H9 (cell line): ENCODE measurements at regions not wholly inside any gene's neighbourhood (a gene's known extent, or its start where the extent isn't known, plus 50 kb on each side); places are given as distances from the start of the nearest gene placed in this dataset.

Experiments used
- DNase-seq: peaks from one replicate; pipeline ENCODE4 v3.0.0-alpha.2; 2017
- H2AFZ ChIP-seq: one replicate; pipeline ENCODE4 v1.6.1; 2013; ENCODE audit warnings: mild to moderate bottlenecking, low read length, control low read depth, moderate library complexity
- H2AK5ac ChIP-seq: 2 replicates; pipeline ENCODE4 v1.6.1; 2013; ENCODE audit warnings: low read length, control low read depth, mixed read lengths; ENCODE audit not compliant: insufficient read length
- H2BK120ac ChIP-seq: one replicate; pipeline ENCODE4 v1.6.1; 2013; ENCODE audit warnings: low read depth, mild to moderate bottlenecking, low read length, control low read depth, inconsistent platforms; ENCODE audit not compliant: poor library complexity, severe bottlenecking
- H2BK12ac ChIP-seq: 2 replicates; pipeline ENCODE4 v1.6.1; 2013; ENCODE audit warnings: low read length, control low read depth, mixed read lengths, low read depth; ENCODE audit not compliant: insufficient read length
- H2BK15ac ChIP-seq: 2 replicates; pipeline ENCODE4 v1.6.1; 2013; ENCODE audit warnings: low read depth, low read length, control low read depth
- H2BK20ac ChIP-seq: one replicate; pipeline ENCODE4 v1.6.1; 2013; ENCODE audit warnings: low read depth, mild to moderate bottlenecking, low read length, control low read depth, inconsistent platforms; ENCODE audit not compliant: poor library complexity, severe bottlenecking
- H2BK5ac ChIP-seq: 2 replicates; pipeline ENCODE4 v1.6.1; 2013; ENCODE audit warnings: low read length, control low read depth, mixed read lengths; ENCODE audit not compliant: insufficient read length
- H3K14ac ChIP-seq: 2 replicates; pipeline ENCODE4 v1.6.1; 2013; ENCODE audit warnings: low read length, control low read depth; ENCODE audit not compliant: insufficient read depth
- H3K18ac ChIP-seq: 2 replicates; pipeline ENCODE4 v1.6.1; 2013; ENCODE audit warnings: low read depth, mild to moderate bottlenecking, mixed read lengths, low read length, control low read depth; ENCODE audit not compliant: insufficient read length
- H3K23ac ChIP-seq: 2 replicates; pipeline ENCODE4 v1.6.1; 2013; ENCODE audit warnings: low read length, control low read depth, mixed read lengths, low read depth; ENCODE audit not compliant: insufficient read length
- H3K23me2 ChIP-seq: 2 replicates; pipeline ENCODE4 v1.6.1; 2013; ENCODE audit warnings: low read depth, mild to moderate bottlenecking, mixed read lengths, low read length, control low read depth; ENCODE audit not compliant: insufficient read length, poor library complexity, severe bottlenecking
- H3K27ac ChIP-seq: 2 replicates; pipeline ENCODE4 v1.5.1; 2013; ENCODE audit warnings: low read length, control low read depth, mixed read lengths, low read depth; ENCODE audit not compliant: insufficient read length
- H3K27me3 ChIP-seq: 2 replicates; pipeline ENCODE4 v1.6.1; 2013; ENCODE audit warnings: low read length, control low read depth, inconsistent platforms; ENCODE audit not compliant: insufficient read depth
- H3K4ac ChIP-seq: 2 replicates; pipeline ENCODE4 v1.6.1; 2013; ENCODE audit warnings: low read depth, mild to moderate bottlenecking, control low read depth, inconsistent platforms, low read length, moderate library complexity
- H3K4me1 ChIP-seq: 2 replicates; pipeline ENCODE4 v1.6.1; 2013; ENCODE audit warnings: low read length, control low read depth, inconsistent platforms; ENCODE audit not compliant: insufficient read depth
- H3K4me2 ChIP-seq: 2 replicates; pipeline ENCODE4 v1.6.1; 2013; ENCODE audit warnings: low read length, control low read depth, mixed read lengths; ENCODE audit not compliant: insufficient read length, insufficient read depth
- H3K56ac ChIP-seq: 2 replicates; pipeline ENCODE4 v1.6.1; 2013; ENCODE audit warnings: low read depth, mild to moderate bottlenecking, mixed read lengths, low read length, control low read depth; ENCODE audit not compliant: insufficient read length
- H3K79me1 ChIP-seq: 2 replicates; pipeline ENCODE4 v1.6.1; 2013; ENCODE audit warnings: low read depth, mild to moderate bottlenecking, moderate library complexity, low read length, control low read depth, inconsistent platforms; ENCODE audit not compliant: insufficient read depth, poor library complexity, severe bottlenecking
- H3K79me2 ChIP-seq: 2 replicates; pipeline ENCODE4 v1.6.1; 2013; ENCODE audit warnings: low read length, control low read depth, inconsistent platforms; ENCODE audit not compliant: insufficient read depth
- H3K9ac ChIP-seq: 2 replicates; pipeline ENCODE4 v1.6.1; 2013; ENCODE audit warnings: low read length, control low read depth, mixed read lengths; ENCODE audit not compliant: insufficient read length; ENCODE audit errors: extremely low read depth
- H3K9me3 ChIP-seq: one replicate; pipeline ENCODE4 v1.6.1; 2013; ENCODE audit warnings: low read depth, low read length, inconsistent platforms; ENCODE audit not compliant: control insufficient read depth
- H3T11ph ChIP-seq: one replicate; pipeline ENCODE4 v1.6.1; 2013; ENCODE audit warnings: mild to moderate bottlenecking, low read length, control low read depth, inconsistent platforms
- H4K20me1 ChIP-seq: one replicate; pipeline ENCODE4 v1.6.1; 2013; ENCODE audit not compliant: control insufficient read depth, insufficient read length, insufficient read depth
- H4K5ac ChIP-seq: 2 replicates; pipeline ENCODE4 v1.6.1; 2013; ENCODE audit warnings: low read depth, mild to moderate bottlenecking, mixed read lengths, low read length, control low read depth; ENCODE audit not compliant: insufficient read length
- H4K8ac ChIP-seq: replicated peaks from 2 replicates; pipeline ENCODE4 v1.6.1; 2013; ENCODE audit warnings: low read length, control low read depth, mixed read lengths, low read depth; ENCODE audit not compliant: insufficient read length
- H4K91ac ChIP-seq: 2 replicates; pipeline ENCODE4 v1.6.1; 2013; ENCODE audit warnings: low read depth, mild to moderate bottlenecking, moderate library complexity, mixed read lengths, low read length, control low read depth; ENCODE audit not compliant: insufficient read length
- H3K27ac Mint-ChIP-seq, 3 experiments: 2 replicates in 2 of 3; 3 replicates in 1 of 3; pipeline ENCODE4 v1.8.0; 2020 to 2021; ENCODE audit warnings: mixed read lengths in 3 of 3, mild to moderate bottlenecking in 1 of 3, moderate library complexity in 1 of 3
- H3K27me3 Mint-ChIP-seq: 2 replicates; pipeline ENCODE4 v1.8.0; 2021; ENCODE audit warnings: low read depth, mild to moderate bottlenecking, moderate library complexity, mixed read lengths
- H3K36me3 Mint-ChIP-seq, 3 experiments: 2 replicates in 2 of 3; 3 replicates in 1 of 3; pipeline ENCODE4 v1.8.0; 2020 to 2021; ENCODE audit warnings: low read depth in 3 of 3, mixed read lengths in 3 of 3; ENCODE audit not compliant: insufficient read depth in 1 of 3
- H3K4me1 Mint-ChIP-seq, 2 experiments: 2 replicates each; pipeline ENCODE4 v1.8.0; 2020; ENCODE audit warnings: mixed read lengths in 2 of 2
- H3K4me3 Mint-ChIP-seq, 2 experiments: 2 replicates in 1 of 2; 3 replicates in 1 of 2; pipeline ENCODE4 v1.8.0; 2020 to 2021; ENCODE audit warnings: mild to moderate bottlenecking in 2 of 2, mixed read lengths in 2 of 2, moderate library complexity in 1 of 2
- H3K9me3 Mint-ChIP-seq, 2 experiments: 2 replicates in 1 of 2; 3 replicates in 1 of 2; pipeline ENCODE4 v1.8.0; 2020; ENCODE audit warnings: mild to moderate bottlenecking in 2 of 2, mixed read lengths in 2 of 2, moderate library complexity in 1 of 2
- CTCF ChIP-seq: fragments of 200-600 bp; sonication (generic); conservative IDR thresholded peaks from 3 replicates; pipeline ENCODE4 v1.8.0; 2021; ENCODE audit warnings: antibody characterized with exemption, mild to moderate bottlenecking
- WGBS: extraction: QIAGEN DNeasy Blood & Tissue Kit; methylation state at CpG from one replicate; pipeline ENCODE4 v1.1.7; 2013; ENCODE audit warnings: missing lambda C conversion rate, low lambda C conversion rate, mixed read lengths; ENCODE audit not compliant: insufficient read length; ENCODE audit errors: extremely low coverage; 5-methylcytosine and 5-hydroxymethylcytosine counted together

DNA sequence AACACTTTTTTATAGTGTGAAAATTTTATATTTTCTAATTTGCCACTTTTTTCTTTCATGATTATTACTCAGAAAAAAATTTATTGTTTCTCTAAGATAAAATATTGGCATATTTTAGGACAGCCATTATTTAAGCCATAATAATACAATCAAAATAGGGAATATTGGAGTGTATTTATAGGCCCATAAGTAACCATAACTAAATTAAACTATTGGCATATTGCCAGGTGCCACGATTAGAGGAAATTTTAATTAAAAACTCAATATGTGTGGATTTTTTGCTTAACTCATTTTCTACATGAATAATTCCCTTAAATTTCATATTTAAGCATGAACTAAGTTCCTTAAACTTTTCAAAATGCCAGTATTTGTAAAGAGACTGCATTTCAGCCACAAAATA lies 587.8 kb downstream of the IPMK start:
- Histone ChIP-seq H4K5ac (no peak overlapping the region), H3K56ac (no peak overlapping the region), H3K79me1 (no peaks in the 10 kb centered on the region), H2BK15ac (no peak overlapping the region), H3K27me3 (no peaks in the 10 kb centered on the region; the same call in 1 of the 2 replicates), H3K18ac (no peak overlapping the region), H2BK12ac (no peak overlapping the region), H4K91ac (no peak overlapping the region), H4K20me1 (no peaks in the 10 kb centered on the region), H2AK5ac (no peak overlapping the region), H3K9ac (no peak overlapping the region), H3K23me2 (no peaks in the 10 kb centered on the region), H3K23ac (no peak overlapping the region), H3K14ac (no peak overlapping the region), H3K4ac (no peak overlapping the region), H3K27ac (no peak overlapping the region), H3T11ph (no peak overlapping the region), H3K9me3 (no peaks in the 10 kb centered on the region), H4K8ac (no peak overlapping the region), H2BK20ac (no peak overlapping the region), H2BK120ac (no peak overlapping the region), H3K4me1 (no peaks in the 10 kb centered on the region), H2BK5ac (no peak overlapping the region), H3K79me2 (no peaks in the 10 kb centered on the region), H2AFZ (no peak overlapping the region), H3K4me2 (no peak overlapping the region)
- no peaks in the 10 kb centered on the region for H3K4me1 Mint-ChIP-seq
- no peaks in the 10 kb centered on the region for H3K36me3 Mint-ChIP-seq
- no CpG with 5 or more reads among the region's 1 CpG for WGBS
- no peak for DNase-seq
- no peak for TF ChIP-seq CTCF
- H3K27me3 Mint-ChIP-seq, result no peaks in the 10 kb centered on the region; the same call in 1 of the 2 replicates
- no peak overlapping the region for H3K27ac Mint-ChIP-seq
- no peak overlapping the region for H3K4me3 Mint-ChIP-seq
- H3K9me3 Mint-ChIP-seq, result no peaks in the 10 kb centered on the region; a peak in 1 of 5 replicates
